ENCODE measurements at regions not wholly inside any gene's neighbourhood (a gene's known extent, or its start where the extent isn't known, plus 50 kb on each side); places are given as distances from the start of the nearest gene placed in this dataset.
"Not testable (repeated sequence)": the region's sequence is repeated elsewhere in the genome, so short reads cannot be mapped to it uniquely, and the experiment has no call there.

GRCh38 chr4:189600718-189601435 is 339.8 kb upstream of the FRG1 start:
- Mint-ChIP-seq H3K36me3 (no peaks in the 10 kb centered on the region), H3K4me1 (no peaks in the 10 kb centered on the region), H3K4me3 (no peak overlapping the region), H3K27me3 (ENCODE audit: low read depth) (no peaks in the 10 kb centered on the region), H3K9me3 (peaks cover 37% of the 10 kb centered on the region), H3K27ac (no peak overlapping the region)
- no peak for DNase-seq (ENCODE audit: low spot score in 2 of 2, unreplicated experiment in 2 of 2)
- TF ChIP-seq CTCF (IDR thresholded peaks at IDR 0.05; ENCODE audit: unreplicated experiment): no peak

DNA sequence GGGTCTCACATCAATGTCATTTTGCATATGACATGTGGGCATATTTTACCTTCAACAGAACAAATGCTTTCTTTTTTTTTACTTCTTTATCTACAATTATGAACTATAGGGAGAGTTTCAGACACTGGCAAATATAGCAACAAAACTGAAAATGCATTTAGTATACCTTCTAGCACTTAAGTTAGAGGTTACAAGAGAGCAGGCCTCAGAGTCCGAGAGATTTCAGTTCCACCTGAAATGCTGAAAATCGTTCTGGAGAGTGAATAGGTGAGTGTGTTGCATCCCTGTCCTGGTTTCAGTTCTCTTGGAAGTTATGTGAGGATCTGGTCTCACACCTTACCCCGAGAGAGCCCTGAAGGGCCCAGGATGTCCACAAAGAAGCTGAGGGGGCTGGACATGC is 337.8 kb upstream of the FRG1 start:
- H3K27ac Mint-ChIP-seq; H3K4me1 Mint-ChIP-seq; DNase-seq (ENCODE audit: low spot score in 2 of 2, unreplicated experiment in 2 of 2); H3K27me3 Mint-ChIP-seq (ENCODE audit: low read depth); H3K4me3 Mint-ChIP-seq; H3K36me3 Mint-ChIP-seq: not testable (repeated sequence)
- H3K9me3 Mint-ChIP-seq: peaks cover 30% of the 10 kb centered on the region

DNA sequence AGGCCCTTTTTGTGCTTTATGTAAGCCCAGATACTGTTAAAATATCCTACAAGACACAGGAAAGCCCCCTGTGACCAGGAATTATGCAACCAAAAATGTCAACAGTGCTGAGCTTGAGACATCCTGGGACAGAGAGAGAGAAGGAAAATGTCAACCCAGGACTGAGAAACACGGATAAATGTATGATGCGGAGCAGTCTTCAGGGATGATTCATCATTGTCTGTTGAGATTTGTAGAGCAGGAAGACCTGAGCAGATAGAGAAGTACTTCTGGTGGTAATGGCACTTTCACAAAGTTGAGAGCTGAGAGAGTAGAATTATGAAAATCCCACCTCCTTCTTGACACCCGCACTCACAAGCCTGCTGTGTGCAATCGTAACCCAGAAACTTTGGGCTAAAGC is 330.1 kb upstream of the FRG1 start:
- not testable (repeated sequence) for H3K4me3 Mint-ChIP-seq; H3K4me1 Mint-ChIP-seq; H3K27ac Mint-ChIP-seq; DNase-seq (ENCODE audit: low spot score in 2 of 2, unreplicated experiment in 2 of 2); H3K36me3 Mint-ChIP-seq; H3K27me3 Mint-ChIP-seq (ENCODE audit: low read depth)
- H3K9me3 Mint-ChIP-seq: peaks cover 31% of the 10 kb centered on the region

DNA sequence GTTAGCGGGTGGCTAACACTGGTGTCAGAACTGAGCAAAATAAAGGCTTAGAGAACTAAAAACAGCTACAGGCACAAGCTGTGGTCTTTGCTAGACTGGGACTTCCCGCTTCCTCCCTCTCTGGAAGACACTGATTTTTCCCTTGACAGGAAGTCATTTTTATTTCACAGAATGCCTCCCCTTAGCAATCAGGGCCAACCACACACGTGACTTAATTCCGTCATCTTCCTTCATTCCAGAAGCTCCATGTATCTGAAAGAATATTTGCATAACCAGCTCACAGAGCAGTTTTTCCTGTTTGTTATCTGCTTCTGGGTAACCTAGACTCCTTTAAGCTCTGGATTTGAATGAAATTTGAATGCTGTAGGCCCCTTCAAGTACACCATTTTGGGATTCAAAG is 327.5 kb upstream of the FRG1 start:
- H3K27ac Mint-ChIP-seq: no peak overlapping the region
- no peak overlapping the region for H3K4me3 Mint-ChIP-seq
- no peak for DNase-seq (ENCODE audit: low spot score in 2 of 2, unreplicated experiment in 2 of 2)
- H3K36me3 Mint-ChIP-seq: peaks cover 2% of the 10 kb centered on the region
- TF ChIP-seq CTCF (IDR thresholded peaks at IDR 0.05; ENCODE audit: unreplicated experiment): no peak
- H3K4me1 Mint-ChIP-seq: no peaks in the 10 kb centered on the region
- no peaks in the 10 kb centered on the region for H3K27me3 Mint-ChIP-seq (ENCODE audit: low read depth)
- H3K9me3 Mint-ChIP-seq: peaks cover 36% of the 10 kb centered on the region

GRCh38 chr4:189615217-189615663 is 325.4 kb upstream of the FRG1 start:
- no peaks in the 10 kb centered on the region for H3K27me3 Mint-ChIP-seq (ENCODE audit: low read depth)
- H3K36me3 Mint-ChIP-seq: peaks cover 2% of the 10 kb centered on the region
- peaks cover 42% of the 10 kb centered on the region for H3K9me3 Mint-ChIP-seq
- no peak overlapping the region for H3K4me3 Mint-ChIP-seq
- TF ChIP-seq CTCF (IDR thresholded peaks at IDR 0.05; ENCODE audit: unreplicated experiment): no peak
- H3K4me1 Mint-ChIP-seq: no peaks in the 10 kb centered on the region
- DNase-seq (ENCODE audit: low spot score in 2 of 2, unreplicated experiment in 2 of 2): no peak
- H3K27ac Mint-ChIP-seq: no peak overlapping the region

GRCh38 chr4:189617741-189618140 is 322.9 kb upstream of the FRG1 start:
- H3K27me3 Mint-ChIP-seq (ENCODE audit: low read depth); DNase-seq (ENCODE audit: low spot score in 2 of 2, unreplicated experiment in 2 of 2); H3K36me3 Mint-ChIP-seq; H3K4me1 Mint-ChIP-seq; H3K27ac Mint-ChIP-seq; H3K4me3 Mint-ChIP-seq: not testable (repeated sequence)
- peaks cover 31% of the 10 kb centered on the region for H3K9me3 Mint-ChIP-seq

- not testable (repeated sequence) for H3K4me1 Mint-ChIP-seq; DNase-seq (ENCODE audit: low spot score in 2 of 2, unreplicated experiment in 2 of 2); H3K27ac Mint-ChIP-seq; H3K4me3 Mint-ChIP-seq; H3K27me3 Mint-ChIP-seq (ENCODE audit: low read depth); H3K36me3 Mint-ChIP-seq
- peaks cover 21% of the 10 kb centered on the region for H3K9me3 Mint-ChIP-seq
These were observed 321.0 kb upstream of the FRG1 start for GRCh38 chr4:189619441-189620250.

DNA sequence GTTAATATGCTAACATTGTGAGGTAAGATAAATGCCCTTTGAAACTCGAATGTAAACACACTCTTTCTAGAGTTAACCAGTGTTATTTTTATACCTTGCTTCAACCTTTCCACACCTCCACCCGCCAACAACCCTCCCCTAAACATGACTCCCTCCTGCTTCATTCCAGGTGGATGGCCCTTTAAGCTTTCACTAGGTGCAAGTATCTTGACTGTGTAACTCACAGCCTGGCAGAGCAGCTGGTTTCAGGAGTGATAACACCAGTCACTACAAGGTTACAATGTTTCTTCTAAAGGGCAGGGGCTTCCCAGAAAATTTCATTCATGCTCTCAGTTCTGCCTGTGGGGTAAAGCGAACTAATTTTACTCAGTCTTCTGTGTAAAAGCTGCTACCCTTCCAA is 318.1 kb upstream of the FRG1 start:
- H3K9me3 Mint-ChIP-seq: peaks cover 10% of the 10 kb centered on the region
- not testable (repeated sequence) for H3K27ac Mint-ChIP-seq; H3K27me3 Mint-ChIP-seq (ENCODE audit: low read depth); H3K36me3 Mint-ChIP-seq; DNase-seq (ENCODE audit: low spot score in 2 of 2, unreplicated experiment in 2 of 2); H3K4me1 Mint-ChIP-seq; H3K4me3 Mint-ChIP-seq

DNA sequence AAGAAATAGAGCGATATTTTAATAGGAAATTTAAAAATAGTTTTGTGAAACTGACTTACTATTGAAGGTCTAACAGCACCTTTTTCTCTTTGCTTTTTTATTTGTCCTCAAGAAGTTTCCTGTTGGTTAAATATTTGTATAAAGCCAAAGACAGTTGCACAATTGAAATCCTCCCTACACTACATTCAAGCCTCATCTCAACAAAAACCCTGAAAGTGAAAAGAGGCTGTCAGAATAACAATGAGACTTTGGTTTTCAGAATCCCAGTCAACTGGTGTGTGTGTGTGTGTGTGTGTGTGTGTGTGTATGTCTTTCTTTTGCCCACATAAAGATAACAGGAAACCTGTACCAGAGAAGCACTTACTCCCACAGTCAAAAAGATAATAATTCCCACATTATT is 313.6 kb upstream of the FRG1 start:
- H3K9me3 Mint-ChIP-seq; H3K27me3 Mint-ChIP-seq (ENCODE audit: low read depth); H3K4me3 Mint-ChIP-seq; H3K36me3 Mint-ChIP-seq; H3K4me1 Mint-ChIP-seq; DNase-seq (ENCODE audit: low spot score in 2 of 2, unreplicated experiment in 2 of 2); H3K27ac Mint-ChIP-seq: not testable (repeated sequence)

- not testable (repeated sequence) for DNase-seq (ENCODE audit: low spot score in 2 of 2, unreplicated experiment in 2 of 2); H3K27me3 Mint-ChIP-seq (ENCODE audit: low read depth); H3K36me3 Mint-ChIP-seq; H3K4me3 Mint-ChIP-seq; H3K27ac Mint-ChIP-seq; H3K4me1 Mint-ChIP-seq; H3K9me3 Mint-ChIP-seq
These were observed 310.9 kb upstream of the FRG1 start for GRCh38 chr4:189629733-189630132.

DNA sequence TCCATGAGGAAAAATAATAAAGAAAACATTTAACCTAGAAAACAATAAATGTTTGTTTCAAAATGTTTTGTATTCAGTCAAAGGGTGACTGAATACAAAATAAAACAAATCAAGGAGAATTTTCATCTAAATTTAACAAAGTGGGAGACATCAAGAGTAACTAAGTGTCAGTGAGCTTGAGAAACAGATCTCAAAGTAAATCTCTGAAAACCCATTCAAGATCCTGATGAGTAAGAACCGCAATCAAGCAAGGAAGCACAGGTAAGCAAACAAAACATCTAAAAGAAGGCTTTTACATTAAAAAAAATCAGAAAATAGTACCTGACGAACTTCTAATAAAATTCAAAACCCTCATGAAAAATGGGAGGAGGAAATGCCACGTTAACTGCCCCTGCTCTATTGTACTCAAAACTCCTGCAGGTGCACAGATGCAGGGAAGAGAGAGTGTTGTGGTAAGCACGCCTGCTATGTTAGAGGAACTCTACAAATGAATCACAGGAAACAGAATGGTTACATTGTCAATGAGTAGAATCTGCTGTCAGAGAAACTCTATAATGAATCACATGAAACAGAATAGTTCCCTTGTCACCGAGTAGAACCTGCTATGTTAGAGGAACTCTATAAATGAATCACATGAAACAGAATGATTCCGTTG is 309.6 kb upstream of the FRG1 start:
- DNase-seq (ENCODE audit: low spot score in 2 of 2, unreplicated experiment in 2 of 2): not testable (repeated sequence)

More for the DNA sequence above, 309.6 kb upstream of the FRG1 start:
- H3K4me1 Mint-ChIP-seq; H3K27ac Mint-ChIP-seq; H3K4me3 Mint-ChIP-seq; H3K36me3 Mint-ChIP-seq; H3K27me3 Mint-ChIP-seq (ENCODE audit: low read depth): not testable (repeated sequence)
- H3K9me3 Mint-ChIP-seq: peaks cover 17% of the 10 kb centered on the region
